K562 (cell line): ENCODE measurements at regions not wholly inside any gene's neighbourhood (a gene's known extent, or its start where the extent isn't known, plus 50 kb on each side); places are given as distances from the start of the nearest gene placed in this dataset.

Experiments
- ATAC-seq: fragments of 200-7000 bp; cut with Tn5 transposase; 3 replicates; pipeline ENCODE4 v1.9.1; 2020; ENCODE audit warnings: moderate library complexity
- BruUV-seq: library from RNA; stranded (reverse); fragments of 400-500 nt; replicated peaks from 2 replicates; lab custom pipeline; 2021; lab: Mats Ljungman, UMichigan
- CTCF ChIA-PET: fragments of 300-600 bp; formaldehyde crosslinking; extraction: SDS; loops from one replicate; lab custom pipeline; 2021; ENCODE audit warnings: low intra/inter-chr PET ratio; lab: Yijun Ruan, JAX
- POLR2A ChIA-PET: fragments of 300-600, 350-650 bp; sonication (Branson Sonifier 250); formaldehyde crosslinking; extraction: SDS; loops from one replicate; lab custom pipeline; 2021; ENCODE audit warnings: antibody characterized with exemption, inconsistent platforms; lab: Yijun Ruan, JAX
- DNase-seq, 4 experiments: peaks; one replicate each; pipeline versions ENCODE4 v3.0.0 to v3.0.0-alpha.2; 2011 to 2018; ENCODE audit warnings: low spot score in 3 of 4, mixed read lengths in 3 of 4; ENCODE audit errors: extremely low read depth in 1 of 4
- FAIRE-seq: peaks from 2 replicates; lab custom pipeline; 2011; peaks lifted over from hg19 to GRCh38; lab: Jason Lieb, UNC
- H2AFZ ChIP-seq: 2 replicates; pipeline ENCODE4 v1.6.0; 2011; ENCODE audit warnings: low read depth, low read length, control low read depth, inconsistent platforms
- H3K27ac ChIP-seq: fragments of 200-600 bp; 3 replicates; pipeline ENCODE4 v1.8.0; 2011; ENCODE audit warnings: low read depth, mild to moderate bottlenecking, control low read depth, inconsistent platforms, low read length, moderate library complexity, mixed read lengths; ENCODE audit errors: extremely low read depth
- H3K27me3 ChIP-seq, 2 experiments: fragments of 300-600 bp in 1 of 2; 2 replicates in 1 of 2; 3 replicates in 1 of 2; pipeline versions ENCODE4 v1.6.0 to v1.8.0; 2011; ENCODE audit warnings: inconsistent platforms in 2 of 2, low read length in 2 of 2, mild to moderate bottlenecking in 1 of 2, mixed read lengths in 1 of 2, moderate library complexity in 1 of 2; ENCODE audit not compliant: control insufficient read depth in 2 of 2, insufficient read depth in 2 of 2
- H3K36me3 ChIP-seq: fragments of 300-600 bp; 3 replicates; pipeline ENCODE4 v1.8.0; 2011; ENCODE audit warnings: mild to moderate bottlenecking, low read length, inconsistent platforms; ENCODE audit not compliant: control insufficient read depth, insufficient read depth
- H3K4me1 ChIP-seq, 2 experiments: fragments of 200-600 bp in 1 of 2; replicated peaks in 1 of 2; 2 replicates in 1 of 2; 3 replicates in 1 of 2; pipeline versions ENCODE4 v1.5.1 to v1.8.0; 2011; ENCODE audit warnings: inconsistent platforms in 2 of 2, low read length in 2 of 2, mild to moderate bottlenecking in 1 of 2, mixed read lengths in 1 of 2, moderate library complexity in 1 of 2; ENCODE audit not compliant: control insufficient read depth in 2 of 2, insufficient read depth in 2 of 2
- H3K4me2 ChIP-seq: 2 replicates; pipeline ENCODE4 v1.6.1; 2011; ENCODE audit warnings: low read length, control low read depth, inconsistent platforms, mixed read lengths; ENCODE audit not compliant: insufficient read depth
- H3K4me3 ChIP-seq: fragments of 200-600 bp; sonication (generic), shearing (Covaris generic); 2 replicates; pipeline ENCODE4 v1.5.1; 2016; ENCODE audit warnings: control low read depth, inconsistent platforms
- H3K79me2 ChIP-seq: fragments of 200-600 bp; 3 replicates; pipeline ENCODE4 v1.8.0; 2011; ENCODE audit warnings: low read length, inconsistent platforms; ENCODE audit not compliant: control insufficient read depth, insufficient read depth
- H3K9ac ChIP-seq, 2 experiments: 2 replicates each; pipeline versions ENCODE4 v1.6.0 to v1.6.1; 2011; ENCODE audit warnings: low read depth in 2 of 2, low read length in 2 of 2, control low read depth in 1 of 2, inconsistent platforms in 1 of 2, mild to moderate bottlenecking in 1 of 2, mixed read lengths in 1 of 2; ENCODE audit not compliant: insufficient read depth in 1 of 2
- H3K9me1 ChIP-seq: one replicate; pipeline ENCODE4 v1.6.0; 2011; ENCODE audit warnings: inconsistent platforms, mild to moderate bottlenecking, low read length, moderate library complexity; ENCODE audit not compliant: control insufficient read depth, insufficient read depth
- H3K9me3 ChIP-seq: replicated peaks from 2 replicates; pipeline ENCODE4 v1.5.1; 2011; ENCODE audit warnings: low read depth, low read length, inconsistent platforms; ENCODE audit not compliant: control insufficient read depth, insufficient read depth
- H4K20me1 ChIP-seq: replicated peaks from 2 replicates; pipeline ENCODE4 v1.6.1; 2011; ENCODE audit warnings: low read length, inconsistent platforms, mixed read lengths; ENCODE audit not compliant: control insufficient read depth, insufficient read depth
- BDP1 ChIP-seq: IDR thresholded peaks from 3 replicates; pipeline ENCODE4 v1.6.1; 2011; ENCODE audit not compliant: insufficient read length, insufficient read depth
- BRD4 ChIP-seq: fragments of 200-600 bp; sonication (generic); IDR thresholded peaks from 2 replicates; pipeline ENCODE4 v1.6.1; 2017; ENCODE audit warnings: inconsistent platforms
- CC2D1A ChIP-seq: fragments of 450-650 bp; IDR thresholded peaks from 2 replicates; pipeline ENCODE4 v1.6.1; 2017; ENCODE audit warnings: mild to moderate bottlenecking
- CREBBP ChIP-seq: IDR thresholded peaks from one replicate; pipeline ENCODE4 v1.6.1; 2012; ENCODE audit warnings: low read depth, mild to moderate bottlenecking, control low read depth, inconsistent platforms, low read length
- CSDE1 ChIP-seq, 2 experiments: fragments of 450-650 bp; IDR thresholded peaks; 2 replicates each; pipeline ENCODE4 v1.6.1; 2016; ENCODE audit warnings: mild to moderate bottlenecking in 1 of 2
- FOXM1 ChIP-seq, 2 experiments: fragments of 450-650 bp in 1 of 2; sonication (generic) in 1 of 2; formaldehyde crosslinking in 1 of 2; IDR thresholded peaks; 2 replicates each; pipeline versions ENCODE4 v1.6.1 to v1.9.0; 2017 to 2022; ENCODE audit warnings: low read depth in 2 of 2, mild to moderate bottlenecking in 2 of 2, missing genetic modification reagents in 1 of 2, moderate library complexity in 1 of 2
- HDAC3 ChIP-seq: fragments of 450-650 bp; IDR thresholded peaks from 2 replicates; pipeline ENCODE4 v1.6.1; 2018; ENCODE audit warnings: borderline replicate concordance, mild to moderate bottlenecking, moderate library complexity; ENCODE audit not compliant: partially characterized antibody
- HNRNPLL ChIP-seq: fragments of 200-400 bp; formaldehyde crosslinking; IDR thresholded peaks from 2 replicates; pipeline ENCODE4 v1.6.1; 2017; ENCODE audit warnings: low read length, low read depth, mild to moderate bottlenecking; ENCODE audit not compliant: poor library complexity, severe bottlenecking
- JUN ChIP-seq, 2 experiments: sonication (generic) in 1 of 2; formaldehyde crosslinking in 1 of 2; IDR thresholded peaks; 2 replicates each; pipeline versions ENCODE4 v1.6.1 to v1.8.0; 2012 to 2022; ENCODE audit warnings: borderline replicate concordance in 2 of 2, mild to moderate bottlenecking in 2 of 2, improper control_type of control experiment in 1 of 2, low read depth in 1 of 2, low read length in 1 of 2, missing genetic modification reagents in 1 of 2
- KAT7 ChIP-seq: sonication (generic); formaldehyde crosslinking; IDR thresholded peaks from 2 replicates; pipeline ENCODE4 v1.8.0; 2022; ENCODE audit warnings: missing genetic modification reagents, mild to moderate bottlenecking, borderline replicate concordance
- KLF16 ChIP-seq: IDR thresholded peaks from 2 replicates; pipeline ENCODE4 v1.6.1; 2016; ENCODE audit warnings: antibody characterized with exemption
- NELFE ChIP-seq: IDR thresholded peaks from 2 replicates; pipeline ENCODE4 v1.6.1; 2011; ENCODE audit warnings: mild to moderate bottlenecking; ENCODE audit not compliant: insufficient read depth, insufficient read length
- NFATC3 ChIP-seq: fragments of 450-650 bp; IDR thresholded peaks from 2 replicates; pipeline ENCODE4 v1.6.1; 2017; ENCODE audit warnings: mild to moderate bottlenecking
- POLR2B ChIP-seq: fragments of 450-650 bp; IDR thresholded peaks from 2 replicates; pipeline ENCODE4 v1.6.1; 2018; ENCODE audit warnings: low read depth; ENCODE audit not compliant: partially characterized antibody
- RBFOX2 ChIP-seq: fragments of 200-400 bp; formaldehyde crosslinking; IDR thresholded peaks from 2 replicates; pipeline ENCODE4 v1.6.1; 2017; ENCODE audit warnings: low read depth, mild to moderate bottlenecking, low read length, moderate library complexity
- TARDBP ChIP-seq: fragments of 450-650 bp; IDR thresholded peaks from 2 replicates; pipeline ENCODE4 v1.6.1; 2016
- WGBS: fragments of 100-300 bp; shearing (Covaris generic); methylation state at CpG from one replicate; pipeline ENCODE4 v1.1.6; 2016; ENCODE audit warnings: low coverage, mixed read lengths; ENCODE audit not compliant: insufficient coverage; ENCODE audit errors: missing lambda C conversion rate; 5-methylcytosine and 5-hydroxymethylcytosine counted together
- in situ Hi-C: fragments of 300-500 bp; cut with MboI; formaldehyde crosslinking; loops from 4 replicates; pipeline ENCODE4 v1.15.0; 2018; ENCODE audit warnings: inconsistent platforms, mixed read lengths
- intact Hi-C: fragments of 100-400 bp; cut with micrococcal nuclease; formaldehyde crosslinking; loops from 2 replicates; pipeline ENCODE4 v1.14.2; 2022
- TF ChIP-seq, protein P1 (sequence below), 2 experiments: fragments of 450-650 bp; IDR thresholded peaks; 2 replicates each; pipeline ENCODE4 v1.6.1; 2018; ENCODE audit warnings: mild to moderate bottlenecking in 2 of 2, low read depth in 1 of 2; ENCODE audit not compliant: partially characterized antibody in 2 of 2
- TF ChIP-seq, protein P2 (sequence below): fragments of 250-450 bp; sonication (Bioruptor Pico); IDR thresholded peaks from 2 replicates; pipeline ENCODE4 v1.9.0; 2021; ENCODE audit warnings: mild to moderate bottlenecking

DNA sequence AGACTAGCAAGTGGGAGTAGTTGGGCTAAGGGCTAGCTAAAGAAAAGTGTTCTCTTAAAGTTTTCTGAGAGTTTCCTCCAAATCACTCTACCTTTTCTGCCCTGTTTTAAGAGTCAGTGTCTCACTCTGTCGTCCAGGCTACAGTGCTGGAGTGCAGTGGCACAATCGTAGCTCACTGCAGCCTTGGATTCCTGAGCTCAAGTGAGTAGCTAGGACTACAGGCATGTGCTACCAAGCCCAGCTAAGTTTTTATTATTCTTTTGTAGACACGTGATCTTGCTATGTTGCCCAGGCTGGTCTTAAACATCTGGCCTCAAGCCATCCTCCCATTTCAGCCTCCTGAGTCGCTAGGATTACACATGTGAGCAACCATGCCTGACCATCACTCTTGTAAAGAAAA is 378.9 kb downstream of the CAAP1 start (continued):
- TF ChIP-seq, protein P1, sequence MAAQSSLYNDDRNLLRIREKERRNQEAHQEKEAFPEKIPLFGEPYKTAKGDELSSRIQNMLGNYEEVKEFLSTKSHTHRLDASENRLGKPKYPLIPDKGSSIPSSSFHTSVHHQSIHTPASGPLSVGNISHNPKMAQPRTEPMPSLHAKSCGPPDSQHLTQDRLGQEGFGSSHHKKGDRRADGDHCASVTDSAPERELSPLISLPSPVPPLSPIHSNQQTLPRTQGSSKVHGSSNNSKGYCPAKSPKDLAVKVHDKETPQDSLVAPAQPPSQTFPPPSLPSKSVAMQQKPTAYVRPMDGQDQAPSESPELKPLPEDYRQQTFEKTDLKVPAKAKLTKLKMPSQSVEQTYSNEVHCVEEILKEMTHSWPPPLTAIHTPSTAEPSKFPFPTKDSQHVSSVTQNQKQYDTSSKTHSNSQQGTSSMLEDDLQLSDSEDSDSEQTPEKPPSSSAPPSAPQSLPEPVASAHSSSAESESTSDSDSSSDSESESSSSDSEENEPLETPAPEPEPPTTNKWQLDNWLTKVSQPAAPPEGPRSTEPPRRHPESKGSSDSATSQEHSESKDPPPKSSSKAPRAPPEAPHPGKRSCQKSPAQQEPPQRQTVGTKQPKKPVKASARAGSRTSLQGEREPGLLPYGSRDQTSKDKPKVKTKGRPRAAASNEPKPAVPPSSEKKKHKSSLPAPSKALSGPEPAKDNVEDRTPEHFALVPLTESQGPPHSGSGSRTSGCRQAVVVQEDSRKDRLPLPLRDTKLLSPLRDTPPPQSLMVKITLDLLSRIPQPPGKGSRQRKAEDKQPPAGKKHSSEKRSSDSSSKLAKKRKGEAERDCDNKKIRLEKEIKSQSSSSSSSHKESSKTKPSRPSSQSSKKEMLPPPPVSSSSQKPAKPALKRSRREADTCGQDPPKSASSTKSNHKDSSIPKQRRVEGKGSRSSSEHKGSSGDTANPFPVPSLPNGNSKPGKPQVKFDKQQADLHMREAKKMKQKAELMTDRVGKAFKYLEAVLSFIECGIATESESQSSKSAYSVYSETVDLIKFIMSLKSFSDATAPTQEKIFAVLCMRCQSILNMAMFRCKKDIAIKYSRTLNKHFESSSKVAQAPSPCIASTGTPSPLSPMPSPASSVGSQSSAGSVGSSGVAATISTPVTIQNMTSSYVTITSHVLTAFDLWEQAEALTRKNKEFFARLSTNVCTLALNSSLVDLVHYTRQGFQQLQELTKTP (IDR thresholded peaks at IDR 0.05; ENCODE audit: low read depth in 1 of 2, partially characterized antibody in 2 of 2) = no peak
- no peak for TF ChIP-seq HDAC3
- no peak for TF ChIP-seq RBFOX2
- no peak for TF ChIP-seq JUN (IDR thresholded peaks at IDR 0.05; ENCODE audit: borderline replicate concordance, low read depth, low read length)
- TF ChIP-seq JUN (CRISPR knock-in tag; IDR thresholded peaks at IDR 0.05; ENCODE audit: borderline replicate concordance) = no peak

DNA sequence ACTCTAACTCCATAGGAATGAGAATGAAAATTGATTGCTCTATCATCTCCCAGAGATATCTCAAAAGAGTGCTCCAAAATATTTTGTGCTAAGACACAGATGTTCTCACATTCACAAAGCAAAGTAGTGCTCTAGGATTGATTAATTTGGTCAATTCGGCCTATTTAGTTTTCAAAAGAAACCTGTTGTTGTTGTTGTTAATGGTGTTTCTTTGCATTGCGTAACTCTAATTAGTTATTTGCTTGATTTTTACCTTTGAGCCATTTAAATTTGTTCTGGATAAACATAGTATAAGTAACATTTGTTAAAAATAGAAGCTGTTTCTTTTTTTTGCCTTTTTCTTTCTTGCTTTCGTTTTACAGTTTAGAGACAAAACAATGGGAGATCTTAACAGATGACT is 382.5 kb downstream of the CAAP1 start:
- FAIRE-seq = no peak
- POLR2A ChIA-PET = no interaction called here
- H3K79me2 ChIP-seq = no peaks in the 10 kb centered on the region
- no peaks in the 10 kb centered on the region for H3K9me1 ChIP-seq
- in situ Hi-C loops = no loop called here
- no peak overlapping the region for H2AFZ ChIP-seq
- H4K20me1 ChIP-seq = no peaks in the 10 kb centered on the region
- no peaks in the 10 kb centered on the region for H3K27me3 ChIP-seq
- no CpG with 5 or more reads among the region's 3 CpGs for WGBS
- H3K4me3 ChIP-seq = no peak overlapping the region
- no peaks in the 10 kb centered on the region for H3K9me3 ChIP-seq
- no TSS peak for BruUV-seq
- no peak overlapping the region for H3K4me2 ChIP-seq
- DNase-seq = no peak
- no peaks in the 10 kb centered on the region for H3K36me3 ChIP-seq
- H3K9ac ChIP-seq = no peak overlapping the region
- H3K4me1 ChIP-seq = no peaks in the 10 kb centered on the region
- no peak for TF ChIP-seq TARDBP
- TF ChIP-seq KLF16 = no peak
- no peak for TF ChIP-seq NFATC3
- TF ChIP-seq, protein P2, sequence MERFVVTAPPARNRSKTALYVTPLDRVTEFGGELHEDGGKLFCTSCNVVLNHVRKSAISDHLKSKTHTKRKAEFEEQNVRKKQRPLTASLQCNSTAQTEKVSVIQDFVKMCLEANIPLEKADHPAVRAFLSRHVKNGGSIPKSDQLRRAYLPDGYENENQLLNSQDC (CRISPR knock-in tag) = no peak
- TF ChIP-seq KAT7 = no peak
- TF ChIP-seq BRD4 = no peak
- no peak for TF ChIP-seq NELFE
- TF ChIP-seq POLR2B = no peak
- no peak for TF ChIP-seq HNRNPLL
- TF ChIP-seq FOXM1 (IDR thresholded peaks at IDR 0.05; ENCODE audit: low read depth) = no peak
- TF ChIP-seq FOXM1 (CRISPR knock-in tag; IDR thresholded peaks at IDR 0.05; ENCODE audit: low read depth) = no peak
- TF ChIP-seq CC2D1A = no peak
- no peak for TF ChIP-seq CSDE1 (IDR thresholded peaks at IDR 0.05)
- no peak for TF ChIP-seq BDP1
- no peak for TF ChIP-seq CREBBP
- CTCF ChIA-PET = no interaction called here
- H3K27ac ChIP-seq = no peak overlapping the region
- ATAC-seq = no peak
- intact Hi-C loops = no loop called here
